HepG2 (cell line): ENCODE measurements at regions not wholly inside any gene's neighbourhood (a gene's known extent, or its start where the extent isn't known, plus 50 kb on each side); places are given as distances from the start of the nearest gene placed in this dataset.

Source experiments
- ATAC-seq: fragments of 200-7000 bp; cut with Tn5 transposase; 3 replicates; pipeline ENCODE4 v1.9.1; 2020; ENCODE audit warnings: mild to moderate bottlenecking, moderate library complexity
- BruUV-seq: library from RNA; stranded (reverse); fragments of 400-500 nt; replicated peaks from 2 replicates; lab custom pipeline; 2021; lab: Mats Ljungman, UMichigan
- CTCF ChIA-PET: fragments of 300-600 bp; formaldehyde crosslinking; extraction: SDS; loops from one replicate; lab custom pipeline; 2021; ENCODE audit warnings: low total read pairs, inconsistent platforms, low intra/inter-chr PET ratio; lab: Yijun Ruan, JAX
- POLR2A ChIA-PET: fragments of 350-600 bp; sonication (Branson Sonifier 250); formaldehyde crosslinking; loops from one replicate; lab custom pipeline; 2020; ENCODE audit warnings: antibody characterized with exemption, inconsistent platforms; lab: Yijun Ruan, JAX
- DNase-seq: peaks from one replicate; pipeline ENCODE4 v3.0.0-alpha.2; 2015; ENCODE audit warnings: low spot score
- FAIRE-seq: peaks from 3 replicates; lab custom pipeline; 2011; peaks lifted over from hg19 to GRCh38; lab: Jason Lieb, UNC
- H2AFZ ChIP-seq: one replicate; pipeline ENCODE4 v1.6.1; 2011; ENCODE audit warnings: low read length, inconsistent platforms
- H3K27ac ChIP-seq: fragments of 300-600 bp; 3 replicates; pipeline ENCODE4 v1.8.0; 2011; ENCODE audit warnings: mixed run types, mild to moderate bottlenecking, mixed read lengths, low read length, inconsistent platforms; ENCODE audit not compliant: insufficient read depth; ENCODE audit errors: extremely low read length
- H3K27me3 ChIP-seq, 2 experiments: fragments of 200-600 bp in 1 of 2; 2 replicates in 1 of 2; 3 replicates in 1 of 2; pipeline versions ENCODE4 v1.6.0 to v1.8.0; 2011; ENCODE audit warnings: low read length in 2 of 2, mild to moderate bottlenecking in 2 of 2, moderate library complexity in 2 of 2, inconsistent platforms in 1 of 2; ENCODE audit not compliant: insufficient read depth in 2 of 2, control insufficient read depth in 1 of 2
- H3K36me3 ChIP-seq, 2 experiments: fragments of 200-600 bp in 1 of 2; replicated peaks in 1 of 2; 2 replicates in 1 of 2; 3 replicates in 1 of 2; pipeline versions ENCODE4 v1.5.1 to v1.8.0; 2011; ENCODE audit warnings: low read length in 2 of 2, inconsistent platforms in 1 of 2; ENCODE audit not compliant: insufficient read depth in 2 of 2, control insufficient read depth in 1 of 2
- H3K4me1 ChIP-seq: 2 replicates; pipeline ENCODE4 v1.5.1; 2012; ENCODE audit warnings: low read length, inconsistent platforms; ENCODE audit not compliant: insufficient read depth
- H3K4me2 ChIP-seq: 2 replicates; pipeline ENCODE4 v1.6.0; 2011; ENCODE audit warnings: low read depth, low read length, inconsistent platforms
- H3K4me3 ChIP-seq, 3 experiments: fragments of 200-600 bp in 1 of 3; sonication (generic), shearing (Covaris generic) in 1 of 3; replicated peaks in 1 of 3; 2 replicates each; pipeline ENCODE4 v1.5.1; 2011 to 2016; ENCODE audit warnings: low read length in 3 of 3, inconsistent platforms in 2 of 3, low read depth in 2 of 3, mild to moderate bottlenecking in 2 of 3, control low read depth in 1 of 3, mixed read lengths in 1 of 3; ENCODE audit not compliant: insufficient read depth in 1 of 3
- H3K79me2 ChIP-seq: one replicate; pipeline ENCODE4 v1.6.1; 2011; ENCODE audit warnings: low read length, inconsistent platforms; ENCODE audit not compliant: insufficient read depth
- H3K9ac ChIP-seq: 2 replicates; pipeline ENCODE4 v1.6.0; 2011; ENCODE audit warnings: mild to moderate bottlenecking, low read depth, low read length, inconsistent platforms; ENCODE audit not compliant: insufficient read depth
- H3K9me3 ChIP-seq: 2 replicates; pipeline ENCODE4 v1.5.1; 2012; ENCODE audit warnings: mild to moderate bottlenecking, low read length
- H4K20me1 ChIP-seq: 2 replicates; pipeline ENCODE4 v1.6.0; 2011; ENCODE audit warnings: inconsistent platforms, mild to moderate bottlenecking, low read length, moderate library complexity; ENCODE audit not compliant: insufficient read depth
- AGO1 ChIP-seq: fragments of 200-400 bp; formaldehyde crosslinking; IDR thresholded peaks from 2 replicates; pipeline ENCODE4 v1.6.1; 2017; ENCODE audit warnings: mild to moderate bottlenecking, low read depth, low read length, moderate library complexity; ENCODE audit not compliant: poor library complexity, severe bottlenecking
- FOXA3 ChIP-seq: IDR thresholded peaks from 2 replicates; pipeline ENCODE4 v1.6.1; 2016; ENCODE audit warnings: missing genetic modification reagents, missing compliant biosample characterization
- HNRNPL ChIP-seq: fragments of 200-400 bp; formaldehyde crosslinking; IDR thresholded peaks from 2 replicates; pipeline ENCODE4 v1.6.1; 2017; ENCODE audit warnings: mild to moderate bottlenecking, low read depth, low read length
- RCOR2 ChIP-seq: IDR thresholded peaks from 2 replicates; pipeline ENCODE4 v1.6.1; 2016; ENCODE audit warnings: missing biosample characterization, missing genetic modification reagents
- SALL1 ChIP-seq: sonication (generic); formaldehyde crosslinking; IDR thresholded peaks from 2 replicates; pipeline ENCODE4 v1.8.0; 2022; ENCODE audit warnings: mild to moderate bottlenecking, missing genetic modification reagents
- SMAD3 ChIP-seq: sonication (generic); formaldehyde crosslinking; IDR thresholded peaks from 2 replicates; pipeline ENCODE4 v1.4.0; 2020; ENCODE audit warnings: missing genetic modification reagents
- SNRNP70 ChIP-seq: fragments of 200-400 bp; formaldehyde crosslinking; IDR thresholded peaks from 2 replicates; pipeline ENCODE4 v1.6.1; 2017; ENCODE audit warnings: mild to moderate bottlenecking, low read depth, low read length, moderate library complexity
- ZNF577 ChIP-seq: sonication (generic); formaldehyde crosslinking; IDR thresholded peaks from 2 replicates; pipeline ENCODE4 v1.4.0; 2020; ENCODE audit warnings: mild to moderate bottlenecking, low read depth, missing genetic modification reagents, borderline replicate concordance
- ZNF614 ChIP-seq: IDR thresholded peaks from 2 replicates; pipeline ENCODE4 v1.6.1; 2018; ENCODE audit warnings: missing biosample characterization, missing genetic modification reagents, inconsistent platforms, borderline replicate concordance
- ZNF790 ChIP-seq: sonication (generic); formaldehyde crosslinking; IDR thresholded peaks from 2 replicates; pipeline ENCODE4 v1.8.0; 2022; ENCODE audit warnings: missing genetic modification reagents, mild to moderate bottlenecking, borderline replicate concordance
- ZNF883 ChIP-seq: sonication (generic); formaldehyde crosslinking; IDR thresholded peaks from 2 replicates; pipeline ENCODE4 v1.5.1; 2020; ENCODE audit warnings: mild to moderate bottlenecking, missing genetic modification reagents; ENCODE audit errors: not compliant biosample characterization
- WGBS: methylation state at CpG from one replicate; pipeline ENCODE4 v1.1.6; 2017; ENCODE audit warnings: low lambda C conversion rate; 5-methylcytosine and 5-hydroxymethylcytosine counted together
- in situ Hi-C: cut with HindIII; loops from 2 replicates; pipeline ENCODE4 v1.10.0; 2017; ENCODE audit warnings: low pct_unique_long_range_greater_than_20kb; ENCODE audit not compliant: extremely low pct_ligation_motif_present
- intact Hi-C: fragments of 100-400 bp; cut with micrococcal nuclease; formaldehyde crosslinking; loops from one replicate; pipeline ENCODE4 v1.10.0; 2022; ENCODE audit not compliant: unreplicated experiment
- TF ChIP-seq, protein P1 (sequence below): sonication (generic); formaldehyde crosslinking; IDR thresholded peaks from 2 replicates; pipeline ENCODE4 v1.8.0; 2022; ENCODE audit warnings: missing genetic modification reagents, mild to moderate bottlenecking, moderate library complexity, borderline replicate concordance

DNA sequence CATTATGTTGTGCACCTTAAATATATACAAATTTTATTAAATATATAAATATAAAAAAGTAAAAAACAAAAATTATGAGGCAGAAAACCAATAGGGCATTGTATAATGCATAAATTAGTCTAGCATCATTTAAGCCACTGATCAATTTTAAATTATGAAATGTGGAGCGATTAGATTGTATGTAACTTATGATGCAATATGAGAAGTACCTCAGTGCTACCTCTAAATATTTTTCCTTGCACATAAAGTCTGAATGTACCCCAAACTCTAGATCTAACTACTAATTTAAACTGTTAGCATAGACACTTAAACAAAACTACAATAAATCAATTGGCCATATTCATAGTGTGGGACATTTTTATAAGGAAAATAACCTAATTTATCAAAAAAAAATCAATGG, 1178.5 kb upstream of the MIR17HG start:
- BruUV-seq = no TSS peak
- Histone ChIP-seq H3K4me2 (no peak overlapping the region), H3K36me3 (no peaks in the 10 kb centered on the region), H3K9me3 (peaks cover 14% of the 10 kb centered on the region; the same call in 1 of the 2 replicates), H4K20me1 (no peaks in the 10 kb centered on the region), H3K4me1 (no peaks in the 10 kb centered on the region), H3K4me3 (no peak overlapping the region), H2AFZ (no peak overlapping the region), H3K27me3 (no peaks in the 10 kb centered on the region), H3K27ac (no peak overlapping the region), H3K79me2 (no peaks in the 10 kb centered on the region)
- DNase-seq (no peak), FAIRE-seq (no peak)
- CTCF ChIA-PET = no interaction called here
- 8% methylated on average over 1 of the region's 1 CpG for WGBS
- TF ChIP-seq ZNF577 (CRISPR knock-in tag) = no peak
- TF ChIP-seq SNRNP70 = no peak
- TF ChIP-seq SALL1 (CRISPR knock-in tag) = no peak
- TF ChIP-seq, all 625 proteins: peak for 0
- POLR2A ChIA-PET = no interaction called here
- no peak for ATAC-seq
- intact Hi-C loops (no loop called here), in situ Hi-C loops (no loop called here)
- H3K9ac ChIP-seq = no peak overlapping the region

DNA sequence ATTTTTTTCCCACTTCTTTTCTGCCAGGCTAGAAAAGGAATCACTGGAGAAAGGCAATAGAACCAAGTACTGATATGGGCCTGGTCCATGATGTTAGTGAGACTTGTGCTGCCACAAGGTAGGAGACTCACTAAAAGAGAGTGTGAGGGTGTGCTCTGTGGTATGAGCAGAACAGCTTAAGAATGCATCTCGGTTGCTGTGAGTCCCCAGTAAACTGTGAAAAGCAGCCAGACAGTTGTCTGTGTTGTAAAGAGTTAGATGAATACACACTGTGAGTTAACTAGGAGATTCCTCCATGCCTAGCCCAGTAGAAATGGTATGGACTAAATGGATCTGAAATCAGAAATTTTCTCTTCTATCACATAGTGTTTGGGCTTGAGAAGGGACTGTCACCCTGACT, 1177.3 kb upstream of the MIR17HG start:
- Histone ChIP-seq H3K4me1 (no peaks in the 10 kb centered on the region), H4K20me1 (no peaks in the 10 kb centered on the region), H3K27me3 (no peaks in the 10 kb centered on the region), H3K9me3 (peaks cover 14% of the 10 kb centered on the region; the same call in 1 of the 2 replicates), H3K9ac (no peak overlapping the region), H3K27ac (no peak overlapping the region), H3K4me3 (no peak overlapping the region), H3K79me2 (no peaks in the 10 kb centered on the region), H2AFZ (no peak overlapping the region), H3K4me2 (no peak overlapping the region), H3K36me3 (no peaks in the 10 kb centered on the region)
- ChIA-PET POLR2A (no interaction called here), CTCF (no interaction called here)
- ATAC-seq (no peak), FAIRE-seq (no peak), DNase-seq (no peak)
- intact Hi-C loops (no loop called here), in situ Hi-C loops (no loop called here)
- BruUV-seq = no TSS peak
- 8% methylated on average over 1 of the region's 1 CpG for WGBS
- no peak for TF ChIP-seq ZNF883
- no peak for TF ChIP-seq AGO1
- TF ChIP-seq HNRNPL = no peak
- no peak for TF ChIP-seq ZNF614 (CRISPR knock-in tag)
- TF ChIP-seq SMAD3 (CRISPR knock-in tag) = no peak
- no peak for TF ChIP-seq ZNF790 (CRISPR knock-in tag)
- TF ChIP-seq, protein P1, sequence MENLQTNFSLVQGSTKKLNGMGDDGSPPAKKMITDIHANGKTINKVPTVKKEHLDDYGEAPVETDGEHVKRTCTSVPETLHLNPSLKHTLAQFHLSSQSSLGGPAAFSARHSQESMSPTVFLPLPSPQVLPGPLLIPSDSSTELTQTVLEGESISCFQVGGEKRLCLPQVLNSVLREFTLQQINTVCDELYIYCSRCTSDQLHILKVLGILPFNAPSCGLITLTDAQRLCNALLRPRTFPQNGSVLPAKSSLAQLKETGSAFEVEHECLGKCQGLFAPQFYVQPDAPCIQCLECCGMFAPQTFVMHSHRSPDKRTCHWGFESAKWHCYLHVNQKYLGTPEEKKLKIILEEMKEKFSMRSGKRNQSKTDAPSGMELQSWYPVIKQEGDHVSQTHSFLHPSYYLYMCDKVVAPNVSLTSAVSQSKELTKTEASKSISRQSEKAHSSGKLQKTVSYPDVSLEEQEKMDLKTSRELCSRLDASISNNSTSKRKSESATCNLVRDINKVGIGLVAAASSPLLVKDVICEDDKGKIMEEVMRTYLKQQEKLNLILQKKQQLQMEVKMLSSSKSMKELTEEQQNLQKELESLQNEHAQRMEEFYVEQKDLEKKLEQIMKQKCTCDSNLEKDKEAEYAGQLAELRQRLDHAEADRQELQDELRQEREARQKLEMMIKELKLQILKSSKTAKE (CRISPR knock-in tag) = no peak
- no peak for TF ChIP-seq FOXA3 (CRISPR knock-in tag)
- TF ChIP-seq RCOR2 (CRISPR knock-in tag) = no peak
